Esophagus muscularis mucosa (tissue), 4 donors: ENCODE measurements at regions not wholly inside any gene's neighbourhood (a gene's known extent, or its start where the extent isn't known, plus 50 kb on each side); places are given as distances from the start of the nearest gene placed in this dataset.

Experiments used
- DNase-seq: peaks from one replicate; pipeline ENCODE4 v3.0.0-alpha.2; 2017; ENCODE audit errors: extremely low spot score
- H3K27ac ChIP-seq, 4 donors: fragments of 200-600 bp; sonication (generic); replicated peaks in 1 of 4; 1 replicate in 3 of 4; 2 replicates in 1 of 4; pipeline ENCODE4 v1.5.1; 2016 to 2019; ENCODE audit warnings: mild to moderate bottlenecking in 1 of 4
- H3K27me3 ChIP-seq, 4 donors: fragments of 200-600 bp; sonication (generic); one replicate each; pipeline versions ENCODE4 v1.5.1 to v1.6.0; 2016 to 2019
- H3K36me3 ChIP-seq, 4 donors: fragments of 200-600 bp; sonication (generic); one replicate each; pipeline ENCODE4 v1.5.1; 2016 to 2019
- H3K4me1 ChIP-seq, 4 donors: fragments of 200-600 bp; sonication (generic); one replicate each; pipeline ENCODE4 v1.5.1; 2016 to 2019
- H3K4me3 ChIP-seq, 4 donors: fragments of 200-600 bp; sonication (generic); 1 replicate in 2 of 4; 2 replicates in 2 of 4; pipeline ENCODE4 v1.5.1; 2016 to 2019; ENCODE audit warnings: mild to moderate bottlenecking in 4 of 4, moderate library complexity in 1 of 4
- H3K9me3 ChIP-seq, 4 donors: fragments of 200-600 bp; sonication (generic); 1 replicate in 3 of 4; 2 replicates in 1 of 4; pipeline ENCODE4 v1.5.1; 2016 to 2019
- CTCF ChIP-seq, 3 experiments: fragments of 200-600 bp in 2 of 3; fragments of 450-650 bp in 1 of 3; sonication (generic) in 2 of 3; IDR thresholded peaks; one replicate each; pipeline ENCODE4 v1.5.1; 2017 to 2019; ENCODE audit warnings: antibody characterized with exemption in 3 of 3, mild to moderate bottlenecking in 2 of 3, moderate library complexity in 1 of 3
- EP300 ChIP-seq: sonication (generic); formaldehyde crosslinking; IDR thresholded peaks from one replicate; pipeline ENCODE4 v1.6.1; 2017; ENCODE audit warnings: antibody characterized with exemption
- POLR2A ChIP-seq: fragments of 450-650 bp; IDR thresholded peaks from one replicate; pipeline ENCODE4 v1.6.1; 2017; ENCODE audit warnings: antibody characterized with exemption, moderate library complexity, mild to moderate bottlenecking, low read depth
- POLR2AphosphoS5 ChIP-seq, 2 donors: sonication (generic); formaldehyde crosslinking; IDR thresholded peaks; one replicate each; pipeline ENCODE4 v1.6.1; 2017; ENCODE audit warnings: antibody characterized with exemption in 2 of 2
- WGBS: methylation state at CpG from one replicate; pipeline ENCODE4 v1.1.5; 2018; 5-methylcytosine and 5-hydroxymethylcytosine counted together
- intact Hi-C: fragments of 100-400 bp; cut with DNase I; formaldehyde crosslinking; loops from one replicate; pipeline ENCODE4 v1.15.1; 2023

- peaks cover 0 to 31% (median 23%) of the 10 kb centered on the region in 4 donors for H3K4me1 ChIP-seq
These were observed 492.7 kb upstream of the THBS1 start for GRCh38 chr15:39088156-39088555.

GRCh38 chr15:39092354-39092753 lies 488.5 kb upstream of the THBS1 start:
- intact Hi-C loops = no loop called here
- no peak for DNase-seq
- H3K27me3 ChIP-seq = no peaks in the 10 kb centered on the region
- H3K36me3 ChIP-seq = no peaks in the 10 kb centered on the region
- TF ChIP-seq POLR2AphosphoS5 (IDR thresholded peaks at IDR 0.05) (no peak), EP300 (no peak), CTCF (IDR thresholded peaks at IDR 0.05) (no peak)
- peaks cover 0 to 13% (median 10%) of the 10 kb centered on the region in 4 donors for H3K4me1 ChIP-seq
- no peak overlapping the region for H3K27ac ChIP-seq
- H3K9me3 ChIP-seq = no peaks in the 10 kb centered on the region
- no peak overlapping the region for H3K4me3 ChIP-seq
- no CpG with 5 or more reads among the region's 4 CpGs for WGBS

More at GRCh38 chr15:39088156-39088555, 492.7 kb upstream of the THBS1 start:
- no peaks in the 10 kb centered on the region for H3K27me3 ChIP-seq
- H3K36me3 ChIP-seq = no peaks in the 10 kb centered on the region
- H3K27ac ChIP-seq = no peak overlapping the region
- 31% methylated on average over 1 of the region's 1 CpG for WGBS
- TF ChIP-seq CTCF (IDR thresholded peaks at IDR 0.05) = no peak
- no peak for TF ChIP-seq POLR2AphosphoS5 (IDR thresholded peaks at IDR 0.05)
- TF ChIP-seq EP300 = no peak
- TF ChIP-seq POLR2A = no peak
- no peaks in the 10 kb centered on the region for H3K9me3 ChIP-seq
- intact Hi-C loops = loop anchor here (10.0 kb wide), 1 partner anchor 47 kb away; no protein-coding TSS in a partner anchor
- H3K4me3 ChIP-seq = no peak overlapping the region
- DNase-seq = no peak

GRCh38 chr15:39092761-39093160 lies 488.1 kb upstream of the THBS1 start:
- no peak overlapping the region for H3K4me3 ChIP-seq
- DNase-seq = no peak
- H3K4me1 ChIP-seq = peaks cover 0 to 13% (median 10%) of the 10 kb centered on the region in 4 donors
- H3K27me3 ChIP-seq = no peaks in the 10 kb centered on the region
- 100% methylated on average over 2 of the region's 2 CpGs for WGBS
- TF ChIP-seq EP300 = no peak
- TF ChIP-seq POLR2AphosphoS5 (IDR thresholded peaks at IDR 0.05) = no peak
- no peak for TF ChIP-seq POLR2A
- TF ChIP-seq CTCF (IDR thresholded peaks at IDR 0.05) = no peak
- no peak overlapping the region for H3K27ac ChIP-seq
- H3K9me3 ChIP-seq = no peaks in the 10 kb centered on the region
- H3K36me3 ChIP-seq = no peaks in the 10 kb centered on the region
- intact Hi-C loops = no loop called here

- no peak for DNase-seq
- no peaks in the 10 kb centered on the region for H3K9me3 ChIP-seq
- TF ChIP-seq POLR2AphosphoS5 (IDR thresholded peaks at IDR 0.05) (no peak), CTCF (IDR thresholded peaks at IDR 0.05) (no peak), POLR2A (no peak), EP300 (no peak)
These were observed 486.8 kb upstream of the THBS1 start for GRCh38 chr15:39094116-39094515.

GRCh38 chr15:39095218-39095879 lies 485.5 kb upstream of the THBS1 start:
- TF ChIP-seq CTCF (IDR thresholded peaks at IDR 0.05) = no peak
- no peak for TF ChIP-seq POLR2AphosphoS5 (IDR thresholded peaks at IDR 0.05)
- no peak for TF ChIP-seq POLR2A

More at GRCh38 chr15:39094116-39094515, 486.8 kb upstream of the THBS1 start:
- Histone ChIP-seq H3K4me3 (no peak overlapping the region), H3K27me3 (no peaks in the 10 kb centered on the region), H3K27ac (no peak overlapping the region), H3K36me3 (no peaks in the 10 kb centered on the region), H3K4me1 (peaks cover 0 to 15% (median 12%) of the 10 kb centered on the region in 4 donors)
- intact Hi-C loops = no loop called here

More at GRCh38 chr15:39095218-39095879, 485.5 kb upstream of the THBS1 start:
- no peak for DNase-seq
- intact Hi-C loops = no loop called here
- Histone ChIP-seq H3K4me3 (no peak overlapping the region), H3K9me3 (no peaks in the 10 kb centered on the region), H3K36me3 (no peaks in the 10 kb centered on the region), H3K27me3 (no peaks in the 10 kb centered on the region), H3K27ac (peak overlapping the region in 3 of 4 donors; percentile 0 to 41 (median 17)), H3K4me1 (peaks cover 7 to 28% (median 24%) of the 10 kb centered on the region in 4 donors)
- WGBS = 86% methylated on average over 8 of the region's 8 CpGs
